GM13977 (cell line): ENCODE measurements at regions not wholly inside any gene's neighbourhood (a gene's known extent, or its start where the extent isn't known, plus 50 kb on each side); places are given as distances from the start of the nearest gene placed in this dataset.
"Not testable (repeated sequence)": the region's sequence is repeated elsewhere in the genome, so short reads cannot be mapped to it uniquely, and the experiment has no call there.

Experiments
- DNase-seq: peaks from one replicate; pipeline ENCODE4 v3.0.0; 2012; ENCODE audit warnings: low spot score
- CTCF ChIP-seq: IDR thresholded peaks from 2 replicates; pipeline ENCODE4 v1.5.1; 2012; ENCODE audit warnings: mild to moderate bottlenecking, control low read depth; ENCODE audit not compliant: insufficient read depth; ENCODE audit errors: extremely low read depth, missing control alignments
- in situ Hi-C: fragments of 300-500 bp; cut with MboI; formaldehyde crosslinking; loops from one replicate; pipeline ENCODE4 v1.12.0; 2022; ENCODE audit warnings: low sequenced_read_pairs, low pct_unique_long_range_greater_than_20kb, mixed read lengths, inconsistent platforms; ENCODE audit not compliant: unreplicated experiment

GRCh38 chr12:65741656-65742017, 82.6 kb upstream of the HMGA2 start:
- in situ Hi-C loops, result no loop called here

GRCh38 chr12:65742018-65743010, 82.0 kb upstream of the HMGA2 start:
- TF ChIP-seq CTCF, result peak; percentile 10
- in situ Hi-C loops, result no loop called here
- DNase-seq, result peak; percentile 80

More at GRCh38 chr12:65741656-65742017, 82.6 kb upstream of the HMGA2 start:
- no peak for DNase-seq
- TF ChIP-seq CTCF, result no peak

GRCh38 chr12:65744236-65744840, 79.9 kb upstream of the HMGA2 start:
- in situ Hi-C loops, DNase-seq: not testable (repeated sequence)

GRCh38 chr12:65747338-65747737, 76.9 kb upstream of the HMGA2 start:
- TF ChIP-seq CTCF, result no peak
- in situ Hi-C loops, result no loop called here
- DNase-seq, result no peak

GRCh38 chr12:65748332-65748731, 76.0 kb upstream of the HMGA2 start:
- no peak for DNase-seq
- in situ Hi-C loops, result no loop called here
- no peak for TF ChIP-seq CTCF

- DNase-seq, result no peak
- in situ Hi-C loops, result no loop called here
- no peak for TF ChIP-seq CTCF
Observed at GRCh38 chr12:65754290-65754689, 70.0 kb upstream of the HMGA2 start.
